B cell (primary cell): ENCODE measurements at regions not wholly inside any gene's neighbourhood (a gene's known extent, or its start where the extent isn't known, plus 50 kb on each side); places are given as distances from the start of the nearest gene placed in this dataset.

Source experiments
- ATAC-seq: fragments of 200-7000 bp; cut with Tn5 transposase; one replicate; pipeline ENCODE4 v1.10.0; 2021; ENCODE audit warnings: low read depth, mild to moderate bottlenecking, moderate number of reproducible peaks, moderate library complexity
- CTCF ChIA-PET: fragments of 350-600 bp; sonication (Branson Sonifier 250); formaldehyde crosslinking; loops from one replicate; lab custom pipeline; 2021; ENCODE audit warnings: antibody characterized with exemption, inconsistent platforms; lab: Charles Lee
- POLR2A ChIA-PET: fragments of 350-600 bp; sonication (Branson Sonifier 250); formaldehyde crosslinking; loops from one replicate; lab custom pipeline; 2021; ENCODE audit warnings: antibody characterized with exemption; lab: Charles Lee
- DNase-seq: peaks from one replicate; pipeline ENCODE4 v3.0.0; 2013
- H2AFZ ChIP-seq: 2 replicates; pipeline ENCODE4 v1.6.1; 2012; ENCODE audit warnings: mild to moderate bottlenecking, low read depth, low read length; ENCODE audit not compliant: insufficient read depth, poor library complexity, severe bottlenecking
- H3K27ac ChIP-seq, 2 donors: 1 replicate in 1 of 2; 2 replicates in 1 of 2; pipeline ENCODE4 v1.5.1; 2012 to 2013; ENCODE audit warnings: low read length in 2 of 2, mild to moderate bottlenecking in 2 of 2, moderate library complexity in 1 of 2
- H3K27me3 ChIP-seq, 4 experiments: fragments of 200-600 bp in 1 of 4; sonication (generic) in 1 of 4; replicated peaks in 1 of 4; 1 replicate in 2 of 4; 2 replicates in 2 of 4; pipeline versions ENCODE4 v1.6.1 to v1.7.0; 2013 to 2016; ENCODE audit warnings: low read length in 3 of 4, mild to moderate bottlenecking in 2 of 4, mixed read lengths in 1 of 4, moderate library complexity in 1 of 4; ENCODE audit not compliant: insufficient read depth in 4 of 4, control insufficient read depth in 3 of 4; ENCODE audit errors: control extremely low read depth in 1 of 4
- H3K36me3 ChIP-seq, 2 experiments: replicated peaks in 1 of 2; 1 replicate in 1 of 2; 2 replicates in 1 of 2; pipeline versions ENCODE4 v1.6.1 to v1.7.1; 2013; ENCODE audit warnings: low read length in 1 of 2; ENCODE audit not compliant: insufficient read depth in 2 of 2, control insufficient read depth in 1 of 2; ENCODE audit errors: control extremely low read depth in 1 of 2, extremely low read depth in 1 of 2
- H3K4me1 ChIP-seq, 2 donors: fragments of 200-600 bp in 1 of 2; sonication (generic) in 1 of 2; 1 replicate in 1 of 2; 2 replicates in 1 of 2; pipeline versions ENCODE4 v1.5.1 to v1.6.1; 2013 to 2017; ENCODE audit warnings: low read length in 2 of 2; ENCODE audit not compliant: control insufficient read depth in 2 of 2, insufficient read depth in 2 of 2
- H3K4me2 ChIP-seq: replicated peaks from 2 replicates; pipeline ENCODE3; 2012; ENCODE audit warnings: mild to moderate bottlenecking, low read depth, low read length; ENCODE audit not compliant: poor library complexity, severe bottlenecking
- H3K4me3 ChIP-seq, 5 experiments: fragments of 200-600 bp in 1 of 5; sonication (generic) in 1 of 5; 1 replicate in 3 of 5; 2 replicates in 2 of 5; pipeline versions ENCODE4 v1.5.1 to v1.7.0; 2011 to 2016; ENCODE audit warnings: low read length in 4 of 5, mild to moderate bottlenecking in 4 of 5, low read depth in 2 of 5, control low read depth in 1 of 5, moderate library complexity in 1 of 5; ENCODE audit not compliant: insufficient read depth in 1 of 5; ENCODE audit errors: control extremely low read depth in 1 of 5, extremely low read depth in 1 of 5
- H3K79me2 ChIP-seq: fragments of 200-600 bp; sonication (generic); one replicate; pipeline ENCODE4 v1.6.0; 2016; ENCODE audit warnings: low read length; ENCODE audit not compliant: control insufficient read depth, insufficient read depth
- H3K9ac ChIP-seq: fragments of 200-600 bp; sonication (generic); 2 replicates; pipeline ENCODE4 v1.6.1; 2017; ENCODE audit warnings: mild to moderate bottlenecking, low read length, moderate library complexity
- H3K9me3 ChIP-seq, 3 donors: one replicate each; pipeline versions ENCODE4 v1.6.1 to v1.7.1; 2013; ENCODE audit warnings: low read length in 2 of 3; ENCODE audit not compliant: control insufficient read depth in 2 of 3, insufficient read depth in 1 of 3; ENCODE audit errors: control extremely low read depth in 1 of 3
- H4K20me1 ChIP-seq: 2 replicates; pipeline ENCODE4 v1.6.0; 2012; ENCODE audit warnings: mild to moderate bottlenecking, low read length; ENCODE audit not compliant: insufficient read depth, control insufficient read depth, poor library complexity, severe bottlenecking
- H3K27ac Mint-ChIP-seq: one replicate; pipeline ENCODE4 v1.8.0; 2021; ENCODE audit warnings: mixed read lengths
- H3K27me3 Mint-ChIP-seq: one replicate; pipeline ENCODE4 v1.8.0; 2021; ENCODE audit warnings: mixed read lengths
- H3K4me1 Mint-ChIP-seq: one replicate; pipeline ENCODE4 v1.8.0; 2021; ENCODE audit warnings: mixed read lengths
- H3K4me3 Mint-ChIP-seq: one replicate; pipeline ENCODE4 v1.8.0; 2021; ENCODE audit warnings: mixed read lengths
- H3K9me3 Mint-ChIP-seq: one replicate; pipeline ENCODE4 v1.8.0; 2022; ENCODE audit warnings: mixed read lengths; ENCODE audit not compliant: insufficient read depth
- CTCF ChIP-seq: fragments of 200-600 bp; IDR thresholded peaks from one replicate; pipeline ENCODE4 v1.8.0; 2022; ENCODE audit warnings: antibody characterized with exemption, mild to moderate bottlenecking
- EZH2 ChIP-seq: IDR thresholded peaks from 2 replicates; pipeline ENCODE4 v1.6.1; 2012; ENCODE audit warnings: borderline replicate concordance, low read depth, mild to moderate bottlenecking, moderate library complexity, low read length; ENCODE audit not compliant: insufficient read depth, poor library complexity, severe bottlenecking
- WGBS: methylation state at CpG from one replicate; pipeline ENCODE4 v1.1.5; 2013; ENCODE audit warnings: missing lambda C conversion rate; ENCODE audit not compliant: insufficient coverage; 5-methylcytosine and 5-hydroxymethylcytosine counted together
- intact Hi-C: fragments of 100-400 bp; cut with micrococcal nuclease; formaldehyde crosslinking; loops from one replicate; pipeline ENCODE4 v1.10.0; 2022

DNA sequence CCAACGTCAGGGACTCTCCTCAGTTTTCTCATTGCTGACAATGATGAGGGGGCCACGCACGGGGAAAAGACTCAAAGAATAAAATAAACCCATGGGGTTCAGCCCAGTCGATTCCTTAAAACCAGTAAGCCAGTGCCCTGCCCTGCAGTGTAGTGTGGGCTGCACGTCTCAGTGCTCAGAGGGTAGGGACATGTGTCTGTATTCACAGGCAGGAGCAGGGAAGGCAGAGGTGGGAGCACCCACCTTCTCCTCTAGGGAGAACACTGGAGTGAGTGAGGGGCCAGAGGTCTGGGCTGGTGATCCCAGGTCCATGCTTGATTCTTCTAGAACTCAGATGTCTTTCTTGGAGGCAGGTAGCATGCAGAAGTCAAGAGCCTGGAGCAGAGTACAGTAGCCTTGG, 303.6 kb downstream of the MATN1 start:
- Histone ChIP-seq H3K9me3 (peaks cover 0 to 10% (median 0%) of the 10 kb centered on the region in 3 donors), H2AFZ (no peak overlapping the region), H3K79me2 (no peaks in the 10 kb centered on the region), H3K4me2 (no peak overlapping the region), H3K27me3 (peaks cover 0 to 8% (median under 1%) of the 10 kb centered on the region in 4 experiments), H4K20me1 (no peaks in the 10 kb centered on the region), H3K9ac (no peak overlapping the region), H3K4me1 (no peaks in the 10 kb centered on the region), H3K4me3 (no peak overlapping the region), H3K27ac (no peak overlapping the region), H3K36me3 (no peaks in the 10 kb centered on the region)
- intact Hi-C loops = loop anchor here (10.0 kb wide), 1 partner anchor 145 kb away; no protein-coding TSS in a partner anchor
- WGBS = 72% methylated on average over 2 of the region's 5 CpGs
- TF ChIP-seq CTCF = no peak
- no peak for TF ChIP-seq EZH2
- H3K27me3 Mint-ChIP-seq = peaks cover 38% of the 10 kb centered on the region
- H3K27ac Mint-ChIP-seq = no peak overlapping the region
- ATAC-seq (no peak), DNase-seq (no peak)
- ChIA-PET CTCF (no interaction called here), POLR2A (no interaction called here)
- peaks cover 3% of the 10 kb centered on the region for H3K9me3 Mint-ChIP-seq
- H3K4me1 Mint-ChIP-seq = no peaks in the 10 kb centered on the region
- no peak overlapping the region for H3K4me3 Mint-ChIP-seq

- ChIA-PET CTCF (no interaction called here), POLR2A (no interaction called here)
- ATAC-seq (no peak), DNase-seq (no peak)
- H3K27me3 ChIP-seq = peaks cover 0 to 6% (median under 1%) of the 10 kb centered on the region in 4 experiments
- no peak overlapping the region for H3K4me2 ChIP-seq
- TF ChIP-seq CTCF (no peak), EZH2 (no peak)
- no peak overlapping the region for H3K27ac ChIP-seq
- no peaks in the 10 kb centered on the region for H4K20me1 ChIP-seq
- peaks cover 0 to 10% (median 0%) of the 10 kb centered on the region in 3 donors for H3K9me3 ChIP-seq
- Mint-ChIP-seq H3K27me3 (peaks cover 40% of the 10 kb centered on the region), H3K9me3 (peaks cover 3% of the 10 kb centered on the region), H3K27ac (no peak overlapping the region), H3K4me1 (no peaks in the 10 kb centered on the region), H3K4me3 (no peak overlapping the region)
- H2AFZ ChIP-seq = no peak overlapping the region
- no peak overlapping the region for H3K9ac ChIP-seq
- no peaks in the 10 kb centered on the region for H3K4me1 ChIP-seq
- intact Hi-C loops = no loop called here
- 75% methylated on average over 4 of the region's 7 CpGs for WGBS
- no peak overlapping the region for H3K4me3 ChIP-seq
- no peaks in the 10 kb centered on the region for H3K36me3 ChIP-seq
- no peaks in the 10 kb centered on the region for H3K79me2 ChIP-seq
Observed at GRCh38 chr1:30418939-30419720, 304.3 kb downstream of the MATN1 start.
